ENCODE measurements at regions not wholly inside any gene's neighbourhood (a gene's known extent, or its start where the extent isn't known, plus 50 kb on each side); places are given as distances from the start of the nearest gene placed in this dataset.

DNA sequence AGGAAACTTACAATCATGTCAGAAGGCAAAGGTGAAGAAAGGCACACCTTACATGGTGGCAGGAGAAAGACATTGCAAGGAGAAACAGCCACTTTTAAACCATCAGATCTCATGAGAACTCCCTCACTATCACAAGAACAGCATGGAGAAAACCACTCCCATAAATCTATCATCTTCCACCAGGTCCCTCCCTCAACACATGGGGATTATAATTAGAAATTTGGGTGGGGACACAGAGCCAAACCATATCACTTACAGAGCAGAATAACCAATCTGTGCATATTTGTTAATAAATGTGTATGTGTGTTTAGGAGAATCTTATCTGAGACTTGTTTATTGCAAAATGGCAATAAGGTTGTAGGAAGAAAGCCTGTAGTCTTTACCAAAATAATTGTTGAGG lies 205.2 kb upstream of the ANO3 start:
- ATAC-seq, result no peak
- Histone ChIP-seq H3K36me3 (ENCODE audit: control insufficient read depth, insufficient read depth, low read length) (no peaks in the 10 kb centered on the region), H3K4me1 (ENCODE audit: control insufficient read depth, insufficient read depth, low read length) (no peaks in the 10 kb centered on the region), H3K4me3 (ENCODE audit: low read depth in 2 of 2, low read length in 2 of 2) (no peak overlapping the region), H3K9me3 (ENCODE audit: control insufficient read depth, insufficient read depth, low read depth, low read length) (no peaks in the 10 kb centered on the region), H3K27me3 (ENCODE audit: control insufficient read depth, insufficient read depth, low read length) (no peaks in the 10 kb centered on the region), H3K27ac (ENCODE audit: low read length) (no peak overlapping the region)
- ChIA-PET POLR2A (no interaction called here), CTCF (no interaction called here)
- intact Hi-C loops (cut with micrococcal nuclease; ENCODE audit: unreplicated experiment) (no loop called here), in situ Hi-C loops (cut with HindIII; ENCODE audit: low pct_unique_long_range_greater_than_20kb, low sequenced_read_pairs) (no loop called here)
- TF ChIP-seq SIN3A (IDR thresholded peaks at IDR 0.05; ENCODE audit: borderline replicate concordance, insufficient read depth, low read depth, low read length), result no peak
- TF ChIP-seq, protein P1, sequence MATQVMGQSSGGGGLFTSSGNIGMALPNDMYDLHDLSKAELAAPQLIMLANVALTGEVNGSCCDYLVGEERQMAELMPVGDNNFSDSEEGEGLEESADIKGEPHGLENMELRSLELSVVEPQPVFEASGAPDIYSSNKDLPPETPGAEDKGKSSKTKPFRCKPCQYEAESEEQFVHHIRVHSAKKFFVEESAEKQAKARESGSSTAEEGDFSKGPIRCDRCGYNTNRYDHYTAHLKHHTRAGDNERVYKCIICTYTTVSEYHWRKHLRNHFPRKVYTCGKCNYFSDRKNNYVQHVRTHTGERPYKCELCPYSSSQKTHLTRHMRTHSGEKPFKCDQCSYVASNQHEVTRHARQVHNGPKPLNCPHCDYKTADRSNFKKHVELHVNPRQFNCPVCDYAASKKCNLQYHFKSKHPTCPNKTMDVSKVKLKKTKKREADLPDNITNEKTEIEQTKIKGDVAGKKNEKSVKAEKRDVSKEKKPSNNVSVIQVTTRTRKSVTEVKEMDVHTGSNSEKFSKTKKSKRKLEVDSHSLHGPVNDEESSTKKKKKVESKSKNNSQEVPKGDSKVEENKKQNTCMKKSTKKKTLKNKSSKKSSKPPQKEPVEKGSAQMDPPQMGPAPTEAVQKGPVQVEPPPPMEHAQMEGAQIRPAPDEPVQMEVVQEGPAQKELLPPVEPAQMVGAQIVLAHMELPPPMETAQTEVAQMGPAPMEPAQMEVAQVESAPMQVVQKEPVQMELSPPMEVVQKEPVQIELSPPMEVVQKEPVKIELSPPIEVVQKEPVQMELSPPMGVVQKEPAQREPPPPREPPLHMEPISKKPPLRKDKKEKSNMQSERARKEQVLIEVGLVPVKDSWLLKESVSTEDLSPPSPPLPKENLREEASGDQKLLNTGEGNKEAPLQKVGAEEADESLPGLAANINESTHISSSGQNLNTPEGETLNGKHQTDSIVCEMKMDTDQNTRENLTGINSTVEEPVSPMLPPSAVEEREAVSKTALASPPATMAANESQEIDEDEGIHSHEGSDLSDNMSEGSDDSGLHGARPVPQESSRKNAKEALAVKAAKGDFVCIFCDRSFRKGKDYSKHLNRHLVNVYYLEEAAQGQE (IDR thresholded peaks at IDR 0.05; ENCODE audit: insufficient read depth in 1 of 2, low read depth in 2 of 2, low read length in 1 of 2), result no peak
- no peak for TF ChIP-seq POLR2AphosphoS5 (IDR thresholded peaks at IDR 0.05; ENCODE audit: low read depth, low read length)
- no peak for TF ChIP-seq TCF7L2 (IDR thresholded peaks at IDR 0.05; ENCODE audit: low read depth, low read length)
- TF ChIP-seq CTCF (IDR thresholded peaks at IDR 0.05), result no peak
- DNase-seq (ENCODE audit: low read depth, low spot score), result no peak
- no TSS peak for BruUV-seq (replicated peaks)

GRCh38 chr11:26127336-26127735 lies 204.6 kb upstream of the ANO3 start:
- CTCF ChIA-PET, result no interaction called here
- H3K36me3 ChIP-seq (ENCODE audit: control insufficient read depth, insufficient read depth, low read length), result no peaks in the 10 kb centered on the region
- intact Hi-C loops (cut with micrococcal nuclease; ENCODE audit: unreplicated experiment), result no loop called here
- DNase-seq (ENCODE audit: low read depth, low spot score) (no peak), ATAC-seq (no peak)
- H3K27ac ChIP-seq (ENCODE audit: low read length), result no peak overlapping the region
- no peaks in the 10 kb centered on the region for H3K27me3 ChIP-seq (ENCODE audit: control insufficient read depth, insufficient read depth, low read length)
- no peak overlapping the region for H3K4me3 ChIP-seq (ENCODE audit: low read depth in 2 of 2, low read length in 2 of 2)
- no peaks in the 10 kb centered on the region for H3K9me3 ChIP-seq (ENCODE audit: control insufficient read depth, insufficient read depth, low read depth, low read length)
- TF ChIP-seq CTCF (IDR thresholded peaks at IDR 0.05) (no peak), SIN3A (IDR thresholded peaks at IDR 0.05; ENCODE audit: borderline replicate concordance, insufficient read depth, low read depth, low read length) (no peak), TCF7L2 (IDR thresholded peaks at IDR 0.05; ENCODE audit: low read depth, low read length) (no peak), POLR2AphosphoS5 (IDR thresholded peaks at IDR 0.05; ENCODE audit: low read depth, low read length) (no peak)
- TF ChIP-seq, protein P1 (IDR thresholded peaks at IDR 0.05; ENCODE audit: insufficient read depth in 1 of 2, low read depth in 2 of 2, low read length in 1 of 2), result no peak
- in situ Hi-C loops (cut with HindIII; ENCODE audit: low pct_unique_long_range_greater_than_20kb, low sequenced_read_pairs), result no loop called here
- POLR2A ChIA-PET, result no interaction called here
- no TSS peak for BruUV-seq (replicated peaks)
- no peaks in the 10 kb centered on the region for H3K4me1 ChIP-seq (ENCODE audit: control insufficient read depth, insufficient read depth, low read length)
